ENCODE measurements at regions not wholly inside any gene's neighbourhood (a gene's known extent, or its start where the extent isn't known, plus 50 kb on each side); places are given as distances from the start of the nearest gene placed in this dataset.

- no peak for TF ChIP-seq CTCF (IDR thresholded peaks at IDR 0.05; ENCODE audit: low read depth, low read length, missing input control)
- no peak for TF ChIP-seq EGR1 (IDR thresholded peaks at IDR 0.05; ENCODE audit: low read depth in 2 of 2)
- TF ChIP-seq TAF1 (conservative IDR thresholded peaks at IDR 0.05): no peak
- TF ChIP-seq, protein P1, sequence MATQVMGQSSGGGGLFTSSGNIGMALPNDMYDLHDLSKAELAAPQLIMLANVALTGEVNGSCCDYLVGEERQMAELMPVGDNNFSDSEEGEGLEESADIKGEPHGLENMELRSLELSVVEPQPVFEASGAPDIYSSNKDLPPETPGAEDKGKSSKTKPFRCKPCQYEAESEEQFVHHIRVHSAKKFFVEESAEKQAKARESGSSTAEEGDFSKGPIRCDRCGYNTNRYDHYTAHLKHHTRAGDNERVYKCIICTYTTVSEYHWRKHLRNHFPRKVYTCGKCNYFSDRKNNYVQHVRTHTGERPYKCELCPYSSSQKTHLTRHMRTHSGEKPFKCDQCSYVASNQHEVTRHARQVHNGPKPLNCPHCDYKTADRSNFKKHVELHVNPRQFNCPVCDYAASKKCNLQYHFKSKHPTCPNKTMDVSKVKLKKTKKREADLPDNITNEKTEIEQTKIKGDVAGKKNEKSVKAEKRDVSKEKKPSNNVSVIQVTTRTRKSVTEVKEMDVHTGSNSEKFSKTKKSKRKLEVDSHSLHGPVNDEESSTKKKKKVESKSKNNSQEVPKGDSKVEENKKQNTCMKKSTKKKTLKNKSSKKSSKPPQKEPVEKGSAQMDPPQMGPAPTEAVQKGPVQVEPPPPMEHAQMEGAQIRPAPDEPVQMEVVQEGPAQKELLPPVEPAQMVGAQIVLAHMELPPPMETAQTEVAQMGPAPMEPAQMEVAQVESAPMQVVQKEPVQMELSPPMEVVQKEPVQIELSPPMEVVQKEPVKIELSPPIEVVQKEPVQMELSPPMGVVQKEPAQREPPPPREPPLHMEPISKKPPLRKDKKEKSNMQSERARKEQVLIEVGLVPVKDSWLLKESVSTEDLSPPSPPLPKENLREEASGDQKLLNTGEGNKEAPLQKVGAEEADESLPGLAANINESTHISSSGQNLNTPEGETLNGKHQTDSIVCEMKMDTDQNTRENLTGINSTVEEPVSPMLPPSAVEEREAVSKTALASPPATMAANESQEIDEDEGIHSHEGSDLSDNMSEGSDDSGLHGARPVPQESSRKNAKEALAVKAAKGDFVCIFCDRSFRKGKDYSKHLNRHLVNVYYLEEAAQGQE (IDR thresholded peaks at IDR 0.05): no peak
- no peak for TF ChIP-seq NR2F2 (IDR thresholded peaks at IDR 0.05)
- TF ChIP-seq MAX (IDR thresholded peaks at IDR 0.05): no peak
- TF ChIP-seq JUND (IDR thresholded peaks at IDR 0.05): no peak
Observed at GRCh38 chr10:45548068-45548467, 124.5 kb downstream of the ZFAND4 start.

All from liver (tissue), 3 donors.